HG03520 (cell line): ENCODE measurements at regions not wholly inside any gene's neighbourhood (a gene's known extent, or its start where the extent isn't known, plus 50 kb on each side); places are given as distances from the start of the nearest gene placed in this dataset.
A peak's percentile ranks its signal among the peaks of the same experiment; 100 is the strongest.
"Not testable (repeated sequence)": the region's sequence is repeated elsewhere in the genome, so short reads cannot be mapped to it uniquely, and the experiment has no call there.

Experiments used
- ATAC-seq: cut with Tn5 transposase; IDR thresholded peaks from one replicate; pipeline ENCODE4 v1.9.1; 2021; ENCODE audit warnings: mild to moderate bottlenecking, moderate library complexity; ENCODE audit not compliant: unreplicated experiment

GRCh38 chr10:83713423-83713822 is 425.9 kb upstream of the GHITM start:
- no peak for ATAC-seq

- ATAC-seq = no peak
Measured at GRCh38 chr10:83723080-83723479, 416.2 kb upstream of the GHITM start.

DNA sequence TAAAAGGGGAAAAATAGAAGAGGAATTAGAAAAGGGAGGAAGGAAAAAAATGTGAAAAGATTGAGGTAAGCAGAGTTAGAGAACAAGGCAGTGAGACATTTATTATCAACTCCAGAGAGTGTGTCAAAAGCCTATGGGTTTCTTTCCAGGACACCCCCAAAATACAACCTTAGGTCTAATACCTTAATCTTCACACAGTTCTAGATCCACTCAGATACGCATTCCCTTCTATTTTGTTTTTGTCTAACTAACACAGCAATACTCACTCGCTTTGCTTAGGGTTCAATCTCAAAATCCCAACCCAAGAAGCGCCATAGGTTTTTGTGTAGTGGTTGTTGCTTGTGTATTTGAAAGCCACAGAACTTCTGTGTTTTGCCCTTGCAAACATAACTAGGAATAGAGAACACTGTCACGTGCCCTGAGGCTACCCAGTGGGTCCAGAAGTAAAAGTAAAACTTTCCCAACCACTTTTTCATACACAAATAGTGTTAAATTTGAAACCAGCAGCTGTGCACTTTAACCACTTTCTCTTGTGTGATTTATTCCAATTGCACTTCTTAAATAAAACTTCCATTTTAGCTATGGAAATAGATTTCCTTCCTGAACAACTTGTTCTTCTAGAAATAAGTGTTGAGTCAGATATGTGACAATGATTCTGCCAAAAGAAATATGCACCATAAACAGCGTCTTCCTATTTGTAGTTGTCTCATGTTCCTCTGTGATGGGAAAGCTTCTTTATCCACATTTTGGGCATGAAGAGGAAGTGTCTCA is 414.7 kb upstream of the GHITM start:
- peak; percentile 87 for ATAC-seq

DNA sequence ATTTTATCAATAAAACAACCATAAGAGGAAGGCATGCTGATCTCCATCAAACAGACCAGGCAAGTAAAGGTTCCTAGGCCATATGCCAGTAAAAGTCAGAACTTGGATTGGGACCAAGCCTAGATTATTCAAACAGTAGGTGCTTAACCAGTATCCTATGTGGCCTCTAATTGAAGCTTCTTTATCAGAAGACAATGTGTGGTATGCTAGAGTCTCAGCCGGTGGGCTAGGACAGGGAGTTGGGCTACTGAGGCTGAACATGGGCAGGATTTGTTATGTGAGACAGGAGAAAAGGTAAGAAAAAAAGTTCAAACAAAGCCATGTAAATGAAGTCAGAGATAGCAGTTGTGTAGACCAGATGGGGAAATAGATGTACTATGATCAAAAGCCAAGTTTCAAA is 413.7 kb upstream of the GHITM start:
- no peak for ATAC-seq

GRCh38 chr10:83734278-83734677 is 405.0 kb upstream of the GHITM start:
- ATAC-seq = no peak

GRCh38 chr10:83736008-83736407 is 403.3 kb upstream of the GHITM start:
- no peak for ATAC-seq

DNA sequence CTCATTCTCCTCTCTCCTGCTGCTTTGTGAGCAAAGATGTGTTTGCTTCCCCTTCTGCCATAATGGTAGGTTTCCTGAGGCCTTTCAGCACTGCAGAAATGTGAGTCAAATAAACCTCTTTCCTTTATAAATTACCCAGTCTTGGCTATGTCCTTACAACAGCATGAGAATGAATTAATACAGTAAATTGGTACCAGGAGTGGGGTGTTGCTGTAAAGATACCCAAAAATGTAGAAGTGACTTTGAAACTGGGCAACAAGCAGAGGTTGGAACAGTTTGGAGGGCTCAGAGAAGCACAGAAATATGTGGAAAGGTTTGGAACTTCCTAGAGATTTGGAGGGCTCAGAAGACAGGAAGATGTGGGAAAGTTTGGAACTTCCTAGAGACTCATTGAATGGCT is 388.7 kb upstream of the GHITM start:
- no peak for ATAC-seq

DNA sequence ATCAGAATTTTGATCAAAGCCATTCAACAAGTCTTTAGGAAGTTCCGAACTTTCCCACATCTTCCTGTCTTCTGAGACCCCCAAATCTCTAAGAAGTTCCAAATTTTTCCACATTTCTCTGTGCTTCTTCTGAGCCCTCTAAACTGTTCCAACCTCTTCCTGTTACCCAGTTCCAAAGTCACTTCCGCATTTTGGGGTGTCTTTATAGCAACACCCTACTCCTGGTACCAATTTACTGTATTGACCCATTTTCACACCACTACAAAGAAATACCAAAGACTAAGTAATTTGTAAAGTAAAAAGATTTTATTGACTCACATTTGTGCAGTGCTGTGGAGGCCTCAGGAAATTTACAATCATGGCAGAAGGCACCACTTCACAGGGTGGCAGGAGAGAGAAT is 385.8 kb upstream of the GHITM start:
- no peak for ATAC-seq

GRCh38 chr10:83754857-83755256 is 384.5 kb upstream of the GHITM start:
- ATAC-seq = no peak

- ATAC-seq = no peak
Measured at GRCh38 chr10:83760142-83760541, 379.2 kb upstream of the GHITM start.

DNA sequence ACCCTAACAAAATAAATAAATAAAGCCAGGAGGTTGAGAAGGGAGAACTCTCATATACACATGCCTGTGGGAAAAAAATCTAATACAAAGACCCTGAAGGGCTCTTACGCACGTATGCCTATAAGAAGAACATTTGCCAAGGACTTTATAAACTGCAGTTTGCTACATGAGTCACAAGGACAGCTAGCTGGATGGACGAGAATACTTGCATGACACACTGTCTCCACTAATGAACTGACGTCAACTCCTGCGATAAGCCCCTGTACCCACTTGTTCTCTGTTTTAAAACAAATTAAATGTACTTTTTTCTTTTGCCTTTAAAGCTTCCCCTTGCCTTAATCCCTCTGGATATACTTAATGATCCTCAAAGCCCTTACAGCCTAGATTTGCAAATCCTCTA is 374.6 kb upstream of the GHITM start:
- no peak for ATAC-seq

DNA sequence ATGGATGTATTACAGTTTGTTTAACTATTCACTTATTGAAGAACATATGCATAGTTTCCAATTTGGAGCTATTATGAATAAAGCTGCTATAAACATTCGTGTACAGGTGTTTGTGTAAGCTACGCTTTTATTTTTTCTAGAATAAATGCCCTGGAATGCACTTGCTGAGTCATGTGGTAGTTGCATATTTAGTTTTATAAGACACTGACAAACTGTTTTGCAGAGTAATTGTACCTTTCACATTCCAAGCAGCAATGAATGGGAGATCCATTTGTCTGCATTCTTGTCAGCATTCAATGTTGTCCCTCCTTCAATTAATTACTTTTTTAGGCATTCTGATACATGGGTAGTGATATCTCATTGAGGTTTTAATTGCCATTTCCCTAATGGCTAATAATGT is 373.6 kb upstream of the GHITM start:
- no peak for ATAC-seq

GRCh38 chr10:83769281-83769820 is 370.0 kb upstream of the GHITM start:
- ATAC-seq = no peak

DNA sequence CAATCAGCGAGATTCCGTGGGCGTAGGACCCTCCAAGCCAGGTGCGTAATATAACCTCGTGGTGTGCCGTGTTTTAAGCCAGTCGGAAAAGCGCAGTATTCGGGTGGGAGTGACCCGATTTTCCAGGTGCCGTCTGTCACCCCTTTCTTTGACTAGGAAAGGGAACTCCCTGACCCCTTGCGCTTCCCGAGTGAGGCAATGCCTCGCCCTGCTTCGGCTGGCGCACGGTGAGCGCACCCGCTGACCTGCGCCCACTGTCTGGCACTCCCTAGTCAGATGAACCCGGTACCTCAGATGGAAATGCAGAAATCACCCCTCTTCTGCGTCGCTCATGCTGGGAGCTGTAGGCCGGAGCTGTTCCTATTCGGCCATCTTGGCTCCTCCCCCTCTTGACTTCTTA is 352.6 kb upstream of the GHITM start:
- ATAC-seq = not testable (repeated sequence)

DNA sequence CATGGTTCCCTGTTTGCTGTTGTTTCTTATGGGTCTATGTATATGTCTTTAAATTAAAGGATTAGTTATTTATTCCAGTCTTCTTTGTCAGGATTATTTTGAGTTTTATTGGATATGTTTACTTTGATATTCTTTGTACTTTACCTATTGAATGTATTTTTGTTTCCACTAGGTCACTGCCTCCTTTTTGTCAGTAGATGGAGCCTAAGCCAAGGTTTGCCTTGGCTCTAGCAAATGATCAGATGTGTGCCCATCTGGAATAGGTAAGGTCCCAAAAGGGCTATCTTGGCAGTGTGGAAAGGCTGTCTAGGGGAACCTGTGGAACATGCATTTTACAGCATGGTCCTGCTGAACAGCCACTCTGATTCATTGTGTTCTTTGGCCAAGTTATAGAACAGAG is 337.3 kb upstream of the GHITM start:
- ATAC-seq = no peak

DNA sequence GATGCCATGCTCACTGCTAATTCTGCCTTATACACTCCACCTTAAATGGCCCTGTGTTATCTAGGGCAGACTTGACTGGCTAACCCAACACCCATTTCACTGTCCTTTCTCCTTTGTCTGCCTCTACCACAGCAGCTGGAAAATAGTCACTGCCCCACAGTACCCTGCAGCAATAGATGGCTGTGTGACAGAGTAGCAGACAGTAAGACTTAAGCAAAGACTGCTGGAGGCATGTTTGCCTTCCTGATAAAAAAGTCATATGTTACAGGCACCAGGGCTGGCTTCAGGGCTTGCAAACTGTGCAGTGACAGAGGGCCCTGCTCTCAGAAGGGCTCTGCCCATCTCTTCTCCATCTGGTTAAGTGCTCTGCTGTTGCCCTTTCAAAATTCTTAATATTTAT is 332.6 kb upstream of the GHITM start:
- no peak for ATAC-seq

GRCh38 chr10:83809001-83809400 is 330.3 kb upstream of the GHITM start:
- no peak for ATAC-seq

DNA sequence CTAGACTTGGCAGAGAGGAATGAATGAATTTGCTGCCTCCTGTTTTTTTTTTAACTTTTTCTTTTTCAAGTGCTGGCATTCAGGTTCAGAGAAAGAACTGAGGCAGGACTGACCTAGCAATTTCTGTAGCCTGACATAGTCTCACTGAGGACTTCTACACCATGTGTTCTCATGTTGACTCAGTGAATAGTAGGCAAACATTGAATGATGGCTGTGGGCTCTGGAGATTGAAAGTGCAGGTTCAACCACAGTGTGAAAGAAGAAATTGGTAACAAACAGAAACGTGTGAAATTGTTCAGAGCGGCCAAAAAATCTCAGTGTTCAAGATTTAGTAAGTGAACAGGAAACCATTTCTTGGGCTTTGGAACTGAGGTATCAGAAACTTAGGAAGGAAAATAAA is 322.4 kb upstream of the GHITM start:
- peak; percentile 89 for ATAC-seq

- no peak for ATAC-seq
Measured at GRCh38 chr10:83817797-83818196, 321.5 kb upstream of the GHITM start.

GRCh38 chr10:83819609-83820008 is 319.7 kb upstream of the GHITM start:
- ATAC-seq = no peak

DNA sequence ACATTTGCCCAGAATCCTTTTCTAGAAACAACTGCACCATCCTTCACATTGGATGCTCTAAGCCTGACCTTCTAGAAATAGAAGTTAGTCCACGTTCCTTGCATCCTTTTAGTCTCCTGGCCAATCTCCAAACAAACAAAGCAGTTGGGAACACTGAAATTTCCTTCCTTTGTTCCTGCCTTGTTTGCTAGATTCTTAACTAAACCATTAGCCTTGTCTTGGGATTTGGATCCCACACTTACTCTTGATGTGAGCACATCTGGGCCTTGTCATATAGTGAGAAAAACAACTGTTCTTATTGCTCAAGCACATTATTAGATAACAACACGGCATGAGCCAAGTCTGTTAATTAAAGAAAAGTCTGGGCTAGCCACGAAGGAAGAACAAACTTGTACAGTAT is 319.3 kb upstream of the GHITM start:
- no peak for ATAC-seq

GRCh38 chr10:83824099-83824498 is 315.2 kb upstream of the GHITM start:
- ATAC-seq = no peak

DNA sequence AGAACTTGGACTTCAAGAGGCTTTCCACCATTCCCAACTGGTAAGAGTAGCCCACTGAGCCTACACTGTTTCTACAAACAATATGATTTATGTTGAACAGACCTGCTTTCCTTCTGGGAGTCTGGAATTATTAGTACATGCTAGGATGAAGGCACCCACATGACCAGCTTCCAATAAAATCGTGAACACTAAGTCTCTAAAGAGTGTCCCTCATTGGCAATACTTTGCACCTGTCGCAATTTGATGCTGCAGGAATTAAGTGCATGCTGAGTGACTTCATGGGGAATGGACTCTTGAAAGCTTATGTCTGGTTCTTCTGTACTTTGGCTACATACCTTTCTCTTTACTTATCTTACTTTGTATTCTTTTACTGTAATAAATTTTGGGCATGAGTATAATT is 305.2 kb upstream of the GHITM start:
- ATAC-seq = no peak
